ENCODE measurements at regions not wholly inside any gene's neighbourhood (a gene's known extent, or its start where the extent isn't known, plus 50 kb on each side); places are given as distances from the start of the nearest gene placed in this dataset.

DNA sequence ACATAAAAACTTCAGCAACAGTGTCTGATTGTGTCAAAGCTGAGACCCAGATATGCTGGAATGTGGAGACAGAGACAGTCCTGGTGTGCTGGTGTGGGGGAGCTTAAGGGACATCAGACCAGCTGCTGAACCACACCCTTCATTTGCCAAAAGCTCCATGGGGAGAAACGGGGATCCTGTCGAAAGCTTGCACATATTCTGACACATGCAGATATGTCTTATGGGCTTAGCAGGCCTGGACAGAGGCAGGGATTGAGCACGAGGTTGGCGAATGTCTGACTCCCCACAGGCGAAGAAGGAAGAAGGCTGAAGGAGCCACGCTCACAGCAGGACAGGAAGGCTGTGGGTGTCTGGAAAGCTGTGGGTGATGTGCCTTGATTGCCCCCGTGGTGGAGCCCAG, 72.1 kb upstream of the ACSL1 start:
- TF ChIP-seq, protein P1, sequence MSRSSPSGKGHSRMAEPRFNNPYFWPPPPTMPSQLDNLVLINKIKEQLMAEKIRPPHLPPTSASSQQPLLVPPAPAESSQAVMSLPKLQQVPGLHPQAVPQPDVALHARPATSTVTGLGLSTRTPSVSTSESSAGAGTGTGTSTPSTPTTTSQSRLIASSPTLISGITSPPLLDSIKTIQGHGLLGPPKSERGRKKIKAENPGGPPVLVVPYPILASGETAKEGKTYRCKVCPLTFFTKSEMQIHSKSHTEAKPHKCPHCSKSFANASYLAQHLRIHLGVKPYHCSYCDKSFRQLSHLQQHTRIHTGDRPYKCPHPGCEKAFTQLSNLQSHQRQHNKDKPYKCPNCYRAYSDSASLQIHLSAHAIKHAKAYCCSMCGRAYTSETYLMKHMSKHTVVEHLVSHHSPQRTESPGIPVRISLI (tag by site-specific recombination; IDR thresholded peaks at IDR 0.05): no peak
- no peak for TF ChIP-seq SETDB1 (IDR thresholded peaks at IDR 0.05; ENCODE audit: insufficient read length, low read length)
- TF ChIP-seq, protein P2, sequence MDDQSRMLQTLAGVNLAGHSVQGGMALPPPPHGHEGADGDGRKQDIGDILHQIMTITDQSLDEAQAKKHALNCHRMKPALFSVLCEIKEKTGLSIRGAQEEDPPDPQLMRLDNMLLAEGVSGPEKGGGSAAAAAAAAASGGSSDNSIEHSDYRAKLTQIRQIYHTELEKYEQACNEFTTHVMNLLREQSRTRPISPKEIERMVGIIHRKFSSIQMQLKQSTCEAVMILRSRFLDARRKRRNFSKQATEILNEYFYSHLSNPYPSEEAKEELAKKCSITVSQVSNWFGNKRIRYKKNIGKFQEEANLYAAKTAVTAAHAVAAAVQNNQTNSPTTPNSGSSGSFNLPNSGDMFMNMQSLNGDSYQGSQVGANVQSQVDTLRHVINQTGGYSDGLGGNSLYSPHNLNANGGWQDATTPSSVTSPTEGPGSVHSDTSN (CRISPR knock-in tag; IDR thresholded peaks at IDR 0.05): no peak
- TF ChIP-seq, protein P3, sequence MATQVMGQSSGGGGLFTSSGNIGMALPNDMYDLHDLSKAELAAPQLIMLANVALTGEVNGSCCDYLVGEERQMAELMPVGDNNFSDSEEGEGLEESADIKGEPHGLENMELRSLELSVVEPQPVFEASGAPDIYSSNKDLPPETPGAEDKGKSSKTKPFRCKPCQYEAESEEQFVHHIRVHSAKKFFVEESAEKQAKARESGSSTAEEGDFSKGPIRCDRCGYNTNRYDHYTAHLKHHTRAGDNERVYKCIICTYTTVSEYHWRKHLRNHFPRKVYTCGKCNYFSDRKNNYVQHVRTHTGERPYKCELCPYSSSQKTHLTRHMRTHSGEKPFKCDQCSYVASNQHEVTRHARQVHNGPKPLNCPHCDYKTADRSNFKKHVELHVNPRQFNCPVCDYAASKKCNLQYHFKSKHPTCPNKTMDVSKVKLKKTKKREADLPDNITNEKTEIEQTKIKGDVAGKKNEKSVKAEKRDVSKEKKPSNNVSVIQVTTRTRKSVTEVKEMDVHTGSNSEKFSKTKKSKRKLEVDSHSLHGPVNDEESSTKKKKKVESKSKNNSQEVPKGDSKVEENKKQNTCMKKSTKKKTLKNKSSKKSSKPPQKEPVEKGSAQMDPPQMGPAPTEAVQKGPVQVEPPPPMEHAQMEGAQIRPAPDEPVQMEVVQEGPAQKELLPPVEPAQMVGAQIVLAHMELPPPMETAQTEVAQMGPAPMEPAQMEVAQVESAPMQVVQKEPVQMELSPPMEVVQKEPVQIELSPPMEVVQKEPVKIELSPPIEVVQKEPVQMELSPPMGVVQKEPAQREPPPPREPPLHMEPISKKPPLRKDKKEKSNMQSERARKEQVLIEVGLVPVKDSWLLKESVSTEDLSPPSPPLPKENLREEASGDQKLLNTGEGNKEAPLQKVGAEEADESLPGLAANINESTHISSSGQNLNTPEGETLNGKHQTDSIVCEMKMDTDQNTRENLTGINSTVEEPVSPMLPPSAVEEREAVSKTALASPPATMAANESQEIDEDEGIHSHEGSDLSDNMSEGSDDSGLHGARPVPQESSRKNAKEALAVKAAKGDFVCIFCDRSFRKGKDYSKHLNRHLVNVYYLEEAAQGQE (tag by site-specific recombination; IDR thresholded peaks at IDR 0.05): no peak
- TF ChIP-seq, protein P4, sequence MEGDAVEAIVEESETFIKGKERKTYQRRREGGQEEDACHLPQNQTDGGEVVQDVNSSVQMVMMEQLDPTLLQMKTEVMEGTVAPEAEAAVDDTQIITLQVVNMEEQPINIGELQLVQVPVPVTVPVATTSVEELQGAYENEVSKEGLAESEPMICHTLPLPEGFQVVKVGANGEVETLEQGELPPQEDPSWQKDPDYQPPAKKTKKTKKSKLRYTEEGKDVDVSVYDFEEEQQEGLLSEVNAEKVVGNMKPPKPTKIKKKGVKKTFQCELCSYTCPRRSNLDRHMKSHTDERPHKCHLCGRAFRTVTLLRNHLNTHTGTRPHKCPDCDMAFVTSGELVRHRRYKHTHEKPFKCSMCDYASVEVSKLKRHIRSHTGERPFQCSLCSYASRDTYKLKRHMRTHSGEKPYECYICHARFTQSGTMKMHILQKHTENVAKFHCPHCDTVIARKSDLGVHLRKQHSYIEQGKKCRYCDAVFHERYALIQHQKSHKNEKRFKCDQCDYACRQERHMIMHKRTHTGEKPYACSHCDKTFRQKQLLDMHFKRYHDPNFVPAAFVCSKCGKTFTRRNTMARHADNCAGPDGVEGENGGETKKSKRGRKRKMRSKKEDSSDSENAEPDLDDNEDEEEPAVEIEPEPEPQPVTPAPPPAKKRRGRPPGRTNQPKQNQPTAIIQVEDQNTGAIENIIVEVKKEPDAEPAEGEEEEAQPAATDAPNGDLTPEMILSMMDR (tag by site-specific recombination; IDR thresholded peaks at IDR 0.05): no peak
- no peak for TF ChIP-seq KLF10 (tag by site-specific recombination; IDR thresholded peaks at IDR 0.05)
- no peak for TF ChIP-seq ZNF624 (tag by site-specific recombination; IDR thresholded peaks at IDR 0.05)
- TF ChIP-seq ZBTB1 (tag by site-specific recombination; IDR thresholded peaks at IDR 0.05): no peak
- no peak for TF ChIP-seq ZBTB7A (tag by site-specific recombination; IDR thresholded peaks at IDR 0.05; ENCODE audit: low read depth)
- TF ChIP-seq ZNF530 (tag by site-specific recombination; IDR thresholded peaks at IDR 0.05; ENCODE audit: low read depth): no peak
- TF ChIP-seq ZNF776 (tag by site-specific recombination; IDR thresholded peaks at IDR 0.05; ENCODE audit: borderline replicate concordance): no peak
- TF ChIP-seq ZNF658 (tag by site-specific recombination; IDR thresholded peaks at IDR 0.05): no peak
- no peak for TF ChIP-seq SCRT1 (tag by site-specific recombination; IDR thresholded peaks at IDR 0.05; ENCODE audit: borderline replicate concordance)

Data from HEK293 (cell line).